SK-N-SH (cell line): ENCODE measurements at regions not wholly inside any gene's neighbourhood (a gene's known extent, or its start where the extent isn't known, plus 50 kb on each side); places are given as distances from the start of the nearest gene placed in this dataset.

Source experiments
- CTCF ChIA-PET: fragments of 300-600, 350-600 bp; formaldehyde crosslinking; extraction: SDS; loops from one replicate; lab custom pipeline; 2021; lab: Yijun Ruan, JAX
- POLR2A ChIA-PET: fragments of 350-600 bp; sonication (Branson Sonifier 250); formaldehyde crosslinking; extraction: SDS; loops from one replicate; lab custom pipeline; 2020; ENCODE audit warnings: antibody characterized with exemption, inconsistent platforms; lab: Yijun Ruan, JAX
- DNase-seq: peaks from one replicate; pipeline ENCODE4 v3.0.0; 2012
- H2AFZ ChIP-seq: fragments of 200-600 bp; sonication (generic); 2 replicates; pipeline ENCODE4 v1.8.1; 2016; ENCODE audit warnings: antibody characterized with exemption, mild to moderate bottlenecking, low read depth
- H3F3A ChIP-seq: fragments of 200-600 bp; sonication (generic); replicated peaks from 2 replicates; pipeline ENCODE3; 2016; ENCODE audit warnings: antibody characterized with exemption, mild to moderate bottlenecking; ENCODE audit not compliant: insufficient read depth
- H3K27ac ChIP-seq, 2 experiments: fragments of 200-500 bp in 1 of 2; fragments of 200-600 bp in 1 of 2; sonication (Bioruptor generic) in 1 of 2; sonication (generic), shearing (Covaris generic) in 1 of 2; 2 replicates each; pipeline versions ENCODE4 v1.5.1 to v1.6.1; 2014 to 2016; ENCODE audit warnings: low read depth in 2 of 2, inconsistent platforms in 1 of 2, low read length in 1 of 2, mild to moderate bottlenecking in 1 of 2, mixed read lengths in 1 of 2
- H3K27me3 ChIP-seq: fragments of 200-600 bp; sonication (generic), shearing (Covaris generic); 2 replicates; pipeline ENCODE4 v1.6.1; 2016; ENCODE audit warnings: mixed run types; ENCODE audit not compliant: insufficient read depth
- H3K36me3 ChIP-seq, 2 experiments: fragments of 200-500 bp in 1 of 2; fragments of 200-600 bp in 1 of 2; sonication (Bioruptor generic) in 1 of 2; sonication (generic) in 1 of 2; replicated peaks in 1 of 2; 2 replicates each; pipeline versions ENCODE3 to v1.5.1; 2014 to 2016; ENCODE audit warnings: low read length in 1 of 2, mild to moderate bottlenecking in 1 of 2; ENCODE audit not compliant: insufficient read depth in 2 of 2, control insufficient read depth in 1 of 2
- H3K4me1 ChIP-seq, 2 experiments: fragments of 200-500 bp in 1 of 2; fragments of 200-600 bp in 1 of 2; sonication (Bioruptor generic) in 1 of 2; sonication (generic), shearing (Covaris generic) in 1 of 2; 2 replicates each; pipeline versions ENCODE4 v1.5.1 to v1.6.1; 2014 to 2016; ENCODE audit warnings: low read depth in 1 of 2, low read length in 1 of 2, mixed run types in 1 of 2; ENCODE audit not compliant: insufficient read depth in 2 of 2, control insufficient read depth in 1 of 2
- H3K4me2 ChIP-seq: fragments of 200-600 bp; sonication (generic), shearing (Covaris generic); 2 replicates; pipeline ENCODE4 v1.6.1; 2017; ENCODE audit warnings: mixed run types
- H3K4me3 ChIP-seq, 2 experiments: fragments of 200-500 bp in 1 of 2; fragments of 200-600 bp in 1 of 2; sonication (Bioruptor generic) in 1 of 2; sonication (generic), shearing (Covaris generic) in 1 of 2; 2 replicates each; pipeline versions ENCODE4 v1.5.1 to v1.8.1; 2014 to 2016; ENCODE audit warnings: low read depth in 2 of 2, inconsistent platforms in 1 of 2, low read length in 1 of 2, mild to moderate bottlenecking in 1 of 2, mixed read lengths in 1 of 2, moderate library complexity in 1 of 2
- H3K79me2 ChIP-seq: fragments of 200-600 bp; sonication (generic); 2 replicates; pipeline ENCODE4 v1.8.1; 2017; ENCODE audit warnings: mild to moderate bottlenecking; ENCODE audit not compliant: insufficient read depth
- H3K9ac ChIP-seq: fragments of 200-600 bp; sonication (generic); 2 replicates; pipeline ENCODE4 v1.6.1; 2017; ENCODE audit warnings: mixed run types
- H3K9me2 ChIP-seq: fragments of 200-600 bp; sonication (generic); 2 replicates; pipeline ENCODE4 v1.6.1; 2017; ENCODE audit warnings: mixed run types
- H3K9me3 ChIP-seq: fragments of 200-600 bp; sonication (generic); 2 replicates; pipeline ENCODE4 v1.6.1; 2017; ENCODE audit warnings: mixed run types, mild to moderate bottlenecking, moderate library complexity
- H4K20me1 ChIP-seq: fragments of 200-600 bp; sonication (generic); 2 replicates; pipeline ENCODE4 v1.6.1; 2017; ENCODE audit warnings: mild to moderate bottlenecking, mixed run types; ENCODE audit not compliant: insufficient read depth
- ELF1 ChIP-seq: IDR thresholded peaks from 2 replicates; pipeline ENCODE4 v1.4.0; 2012
- EP300 ChIP-seq, 2 experiments: IDR thresholded peaks; 2 replicates each; pipeline versions ENCODE4 v1.4.0 to v1.6.1; 2012; ENCODE audit warnings: borderline replicate concordance in 1 of 2, low read depth in 1 of 2, low read length in 1 of 2
- GATA2 ChIP-seq: sonication (generic); formaldehyde crosslinking; IDR thresholded peaks from 2 replicates; pipeline ENCODE4 v1.5.0; 2020; ENCODE audit warnings: mild to moderate bottlenecking, missing genetic modification reagents
- JUND ChIP-seq: IDR thresholded peaks from 2 replicates; pipeline ENCODE4 v1.4.0; 2012
- MEF2A ChIP-seq: IDR thresholded peaks from 2 replicates; pipeline ENCODE4 v1.4.0; 2012; ENCODE audit warnings: low read depth, borderline replicate concordance
- PBX3 ChIP-seq: IDR thresholded peaks from 2 replicates; pipeline ENCODE4; 2012
- RFX5 ChIP-seq: IDR thresholded peaks from 2 replicates; pipeline ENCODE4 v1.6.1; 2012; ENCODE audit warnings: mild to moderate bottlenecking, improper control_type of control experiment, low read length
- SIN3A ChIP-seq: IDR thresholded peaks from 2 replicates; pipeline ENCODE4 v1.6.1; 2012; ENCODE audit warnings: low read depth, mild to moderate bottlenecking, low read length, moderate library complexity, borderline replicate concordance
- TAF1 ChIP-seq: IDR thresholded peaks from 2 replicates; pipeline ENCODE4 v1.6.1; 2012; ENCODE audit warnings: low read depth, mild to moderate bottlenecking, low read length, moderate library complexity, borderline replicate concordance
- TEAD4 ChIP-seq: IDR thresholded peaks from 2 replicates; pipeline ENCODE4 v1.4.0; 2012; ENCODE audit warnings: mild to moderate bottlenecking, borderline replicate concordance; ENCODE audit not compliant: insufficient read depth
- WGBS: methylation state at CpG from one replicate; pipeline ENCODE4 v1.1.6; 2017; ENCODE audit warnings: low lambda C conversion rate; 5-methylcytosine and 5-hydroxymethylcytosine counted together
- TF ChIP-seq, protein P1 (sequence below): fragments of 150-350 bp; IDR thresholded peaks from 2 replicates; pipeline ENCODE4 v1.6.1; 2016; ENCODE audit warnings: mild to moderate bottlenecking, low read depth, low read length

DNA sequence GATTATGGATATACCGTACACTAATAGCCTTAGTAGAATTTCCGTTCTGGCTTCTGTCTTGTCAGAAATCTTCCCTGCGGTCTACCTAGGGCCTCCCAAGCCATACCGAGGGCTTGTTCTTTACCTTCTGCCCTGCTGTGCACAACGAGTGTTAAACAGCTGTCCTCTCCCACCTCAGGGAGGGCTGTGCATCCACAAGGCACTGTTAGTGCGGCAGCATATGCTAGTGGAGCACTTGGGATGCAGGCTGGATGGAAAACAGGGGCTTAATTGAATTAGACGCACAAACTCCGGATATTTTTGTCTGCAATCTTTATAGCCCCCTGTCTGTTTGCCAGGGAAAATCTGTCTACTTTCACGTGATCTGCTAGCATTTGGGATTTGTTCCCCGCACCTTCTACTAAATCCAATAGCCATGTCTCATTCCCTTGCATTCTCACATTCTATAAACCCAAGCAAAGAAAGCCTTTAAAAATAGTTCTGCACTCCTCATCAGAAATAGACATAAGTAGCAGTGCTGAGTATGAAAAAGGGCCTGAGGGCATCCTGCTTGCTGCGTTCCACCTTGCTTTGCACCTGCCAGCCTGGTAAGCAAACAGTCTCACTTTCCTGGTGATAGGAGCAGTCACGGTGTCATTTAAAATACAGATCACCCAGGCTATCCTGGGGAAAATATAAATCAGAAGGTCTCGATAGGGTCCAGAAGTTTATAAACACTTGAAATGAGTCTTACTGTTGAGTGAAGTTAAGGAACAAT is 382.6 kb downstream of the RASEF start:
- POLR2A ChIA-PET = no interaction called here
- H3K9me2 ChIP-seq = no peaks in the 10 kb centered on the region
- no peak overlapping the region for H3K4me2 ChIP-seq
- no peaks in the 10 kb centered on the region for H3K9me3 ChIP-seq
- no peaks in the 10 kb centered on the region for H3F3A ChIP-seq
- WGBS = 24% methylated on average over 13 of the region's 13 CpGs
- TF ChIP-seq, protein P1, sequence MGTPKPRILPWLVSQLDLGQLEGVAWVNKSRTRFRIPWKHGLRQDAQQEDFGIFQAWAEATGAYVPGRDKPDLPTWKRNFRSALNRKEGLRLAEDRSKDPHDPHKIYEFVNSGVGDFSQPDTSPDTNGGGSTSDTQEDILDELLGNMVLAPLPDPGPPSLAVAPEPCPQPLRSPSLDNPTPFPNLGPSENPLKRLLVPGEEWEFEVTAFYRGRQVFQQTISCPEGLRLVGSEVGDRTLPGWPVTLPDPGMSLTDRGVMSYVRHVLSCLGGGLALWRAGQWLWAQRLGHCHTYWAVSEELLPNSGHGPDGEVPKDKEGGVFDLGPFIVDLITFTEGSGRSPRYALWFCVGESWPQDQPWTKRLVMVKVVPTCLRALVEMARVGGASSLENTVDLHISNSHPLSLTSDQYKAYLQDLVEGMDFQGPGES = no peak
- TF ChIP-seq SIN3A (no peak), TAF1 (no peak), GATA2 (CRISPR knock-in tag) (0 out of 2 replicates have a peak, but pooled peaks have one; percentile 17), MEF2A (no peak), JUND (no peak), EP300 (IDR thresholded peaks at IDR 0.05; ENCODE audit: borderline replicate concordance in 1 of 2, low read depth in 1 of 2, low read length in 1 of 2) (peak in 1 of 2 experiments; percentile 35; a peak in 1 of 4 replicates)
- TF ChIP-seq, all 33 proteins: peak for 2
- Histone ChIP-seq H3K27ac (peak overlapping the region in 1 of 2 experiments; percentile 76; a peak in 1 of 4 replicates), H3K36me3 (no peaks in the 10 kb centered on the region), H3K4me1 (peaks cover 0 to 11% of the 10 kb centered on the region in 2 experiments; a peak in 2 of 4 replicates), H3K4me3 (no peak overlapping the region), H3K27me3 (no peaks in the 10 kb centered on the region), H3K9ac (no peak overlapping the region), H3K79me2 (no peaks in the 10 kb centered on the region), H4K20me1 (no peaks in the 10 kb centered on the region), H2AFZ (no peak overlapping the region)
- peak; percentile 48 for DNase-seq
- CTCF ChIA-PET = no interaction called here

- H3K27me3 ChIP-seq = no peaks in the 10 kb centered on the region
- CTCF ChIA-PET = interaction anchor here (1.0 kb wide), 1 partner anchor 280 kb away, joined by 4 read pairs; no protein-coding TSS in a partner anchor
- DNase-seq = no peak
- no peak overlapping the region for H3K4me3 ChIP-seq
- POLR2A ChIA-PET = no interaction called here
- H3K79me2 ChIP-seq = no peaks in the 10 kb centered on the region
- H3K9me2 ChIP-seq = no peaks in the 10 kb centered on the region
- H3K9me3 ChIP-seq = no peaks in the 10 kb centered on the region
- TF ChIP-seq PBX3 = no peak
- TF ChIP-seq GATA2 (CRISPR knock-in tag) = no peak
- TF ChIP-seq ELF1 = no peak
- TF ChIP-seq RFX5 = no peak
- no peak for TF ChIP-seq TEAD4
- H3K4me1 ChIP-seq = peaks cover 0 to 11% of the 10 kb centered on the region in 2 experiments; a peak in 2 of 4 replicates
- no peaks in the 10 kb centered on the region for H4K20me1 ChIP-seq
- H3F3A ChIP-seq = no peaks in the 10 kb centered on the region
- H2AFZ ChIP-seq = no peak overlapping the region
- no peaks in the 10 kb centered on the region for H3K36me3 ChIP-seq
- no peak overlapping the region for H3K27ac ChIP-seq
- no peak overlapping the region for H3K9ac ChIP-seq
- H3K4me2 ChIP-seq = no peak overlapping the region
These were observed 381.1 kb downstream of the RASEF start for GRCh38 chr9:82681809-82682208.
